ENCODE measurements at regions not wholly inside any gene's neighbourhood (a gene's known extent, or its start where the extent isn't known, plus 50 kb on each side); places are given as distances from the start of the nearest gene placed in this dataset.
"Not testable (repeated sequence)": the region's sequence is repeated elsewhere in the genome, so short reads cannot be mapped to it uniquely, and the experiment has no call there.

GRCh38 chr1:190019151-190019550 is 458.5 kb downstream of the BRINP3 start:
- TF ChIP-seq CTCF, POLR2A (IDR thresholded peaks at IDR 0.05): not testable (repeated sequence)
